ENCODE measurements at regions not wholly inside any gene's neighbourhood (a gene's known extent, or its start where the extent isn't known, plus 50 kb on each side); places are given as distances from the start of the nearest gene placed in this dataset.

DNA sequence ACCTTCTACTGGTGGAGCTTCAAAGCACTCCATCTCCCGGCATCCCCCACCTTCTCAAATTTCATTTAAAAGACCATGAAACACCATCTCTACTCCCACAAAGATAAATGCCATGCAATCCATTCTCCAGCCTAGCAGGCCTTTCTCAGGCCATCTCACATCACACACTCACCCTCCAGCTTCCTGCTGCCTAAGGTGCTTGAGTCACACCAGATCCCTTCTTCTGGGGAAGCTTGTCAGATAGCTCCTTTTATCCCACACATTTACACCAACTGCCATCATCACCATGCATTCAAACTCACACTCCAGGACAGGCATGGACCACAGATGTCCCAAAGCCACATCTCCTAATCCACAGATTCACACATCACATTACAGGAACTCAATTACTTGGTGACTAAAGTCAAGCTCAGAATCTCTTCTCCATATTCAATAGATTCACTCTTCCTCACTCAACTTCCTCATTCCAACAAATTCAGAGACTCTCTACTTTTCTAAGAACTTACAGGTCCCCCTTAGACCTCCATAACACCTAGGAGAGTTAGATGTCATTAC lies 292.5 kb downstream of the TNS1 start:
- no peak overlapping the region for H3K9ac ChIP-seq
- no peak for TF ChIP-seq CTCF (IDR thresholded peaks at IDR 0.05)
- no peak overlapping the region for H3K4me2 ChIP-seq (ENCODE audit: low read length)
- H2AFZ ChIP-seq, result no peak overlapping the region
- H3K9me3 ChIP-seq (ENCODE audit: control insufficient read depth, low read length), result no peaks in the 10 kb centered on the region
- no peak overlapping the region for H3K27ac ChIP-seq
- peaks cover 2% of the 10 kb centered on the region for H3K36me3 ChIP-seq (ENCODE audit: control insufficient read depth, insufficient read depth, low read length)
- no peaks in the 10 kb centered on the region for H3K27me3 ChIP-seq (ENCODE audit: control insufficient read depth, insufficient read depth, low read length)
- H3K4me1 ChIP-seq, result peaks cover 40% of the 10 kb centered on the region
- H3K4me3 ChIP-seq (ENCODE audit: low read depth, low read length), result no peak overlapping the region
- H3K79me2 ChIP-seq, result peaks cover 6% of the 10 kb centered on the region

GRCh38 chr2:217709478-217710210 lies 293.2 kb downstream of the TNS1 start:
- H3K27me3 ChIP-seq (ENCODE audit: control insufficient read depth, insufficient read depth, low read length), result no peaks in the 10 kb centered on the region
- H3K4me1 ChIP-seq, result peaks cover 39% of the 10 kb centered on the region
- H2AFZ ChIP-seq, result no peak overlapping the region
- no peak overlapping the region for H3K4me3 ChIP-seq (ENCODE audit: low read depth, low read length)
- H3K9me3 ChIP-seq (ENCODE audit: control insufficient read depth, low read length), result no peaks in the 10 kb centered on the region
- H3K36me3 ChIP-seq (ENCODE audit: control insufficient read depth, insufficient read depth, low read length), result no peaks in the 10 kb centered on the region
- TF ChIP-seq CTCF (IDR thresholded peaks at IDR 0.05), result no peak
- no peak overlapping the region for H3K9ac ChIP-seq
- H3K4me2 ChIP-seq (ENCODE audit: low read length), result no peak overlapping the region
- no peak overlapping the region for H3K27ac ChIP-seq
- peaks cover 6% of the 10 kb centered on the region for H3K79me2 ChIP-seq

- Histone ChIP-seq H3K79me2 (no peaks in the 10 kb centered on the region), H3K4me1 (peaks cover 42% of the 10 kb centered on the region), H3K36me3 (ENCODE audit: control insufficient read depth, insufficient read depth, low read length) (no peaks in the 10 kb centered on the region), H3K9ac (no peak overlapping the region), H3K27ac (peak overlapping the region; percentile 26), H3K9me3 (ENCODE audit: control insufficient read depth, low read length) (no peaks in the 10 kb centered on the region), H3K4me2 (ENCODE audit: low read length) (no peak overlapping the region), H2AFZ (peak overlapping the region; percentile 35), H3K27me3 (ENCODE audit: control insufficient read depth, insufficient read depth, low read length) (no peaks in the 10 kb centered on the region), H3K4me3 (ENCODE audit: low read depth, low read length) (no peak overlapping the region)
- no peak for TF ChIP-seq CTCF (IDR thresholded peaks at IDR 0.05)
These were observed 295.6 kb downstream of the TNS1 start for GRCh38 chr2:217707131-217707611.

GRCh38 chr2:217706513-217706912 lies 296.3 kb downstream of the TNS1 start:
- no peak overlapping the region for H3K27ac ChIP-seq
- peak overlapping the region; percentile 35 for H2AFZ ChIP-seq
- H3K79me2 ChIP-seq, result no peaks in the 10 kb centered on the region
- peaks cover 42% of the 10 kb centered on the region for H3K4me1 ChIP-seq
- no peak overlapping the region for H3K4me3 ChIP-seq (ENCODE audit: low read depth, low read length)
- TF ChIP-seq CTCF (IDR thresholded peaks at IDR 0.05), result no peak
- H3K36me3 ChIP-seq (ENCODE audit: control insufficient read depth, insufficient read depth, low read length), result no peaks in the 10 kb centered on the region
- no peak overlapping the region for H3K9ac ChIP-seq
- no peaks in the 10 kb centered on the region for H3K9me3 ChIP-seq (ENCODE audit: control insufficient read depth, low read length)
- no peaks in the 10 kb centered on the region for H3K27me3 ChIP-seq (ENCODE audit: control insufficient read depth, insufficient read depth, low read length)
- H3K4me2 ChIP-seq (ENCODE audit: low read length), result no peak overlapping the region
